ENCODE measurements at regions not wholly inside any gene's neighbourhood (a gene's known extent, or its start where the extent isn't known, plus 50 kb on each side); places are given as distances from the start of the nearest gene placed in this dataset.

DNA sequence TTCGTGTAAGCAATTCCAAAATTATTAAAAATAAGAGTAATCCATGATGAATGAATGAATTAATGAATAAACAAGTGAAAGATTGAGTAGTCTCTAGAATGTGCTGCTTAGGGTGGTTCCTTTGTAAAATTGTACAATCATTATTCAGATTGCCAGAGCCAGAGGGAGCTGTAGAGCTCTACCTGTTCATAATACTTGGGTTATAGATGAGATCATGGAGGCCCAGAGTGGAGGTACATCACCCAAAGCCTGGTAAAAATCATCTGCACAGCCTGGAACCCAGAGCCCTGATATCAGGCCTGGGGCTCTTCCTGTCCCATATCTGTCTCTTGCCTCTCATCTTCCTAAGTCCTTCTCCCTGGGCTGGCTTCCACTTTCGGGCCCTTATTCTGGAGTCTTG is 297.2 kb downstream of the RPLP1 start:
- Histone ChIP-seq H3K4me3 (no peak overlapping the region), H3K27ac (no peak overlapping the region), H3K36me3 (no peaks in the 10 kb centered on the region), H3K4me1 (ENCODE audit: control insufficient read depth in 1 of 2, low read depth in 2 of 2) (no peaks in the 10 kb centered on the region), H3K27me3 (replicated peaks; ENCODE audit: insufficient read depth) (no peaks in the 10 kb centered on the region), H3K9me3 (no peaks in the 10 kb centered on the region)
- DNase-seq (ENCODE audit: low spot score), result no peak
- ATAC-seq (ENCODE audit: insufficient number of reproducible peaks, low FRiP score, low read depth), result no peak
- TF ChIP-seq CTCF (IDR thresholded peaks at IDR 0.05), result no peak

- Histone ChIP-seq H3K27ac (no peak overlapping the region), H3K9me3 (no peaks in the 10 kb centered on the region), H3K27me3 (replicated peaks; ENCODE audit: insufficient read depth) (no peaks in the 10 kb centered on the region), H3K4me1 (ENCODE audit: control insufficient read depth in 1 of 2, low read depth in 2 of 2) (no peaks in the 10 kb centered on the region), H3K36me3 (no peaks in the 10 kb centered on the region), H3K4me3 (no peak overlapping the region)
- ATAC-seq (ENCODE audit: insufficient number of reproducible peaks, low FRiP score, low read depth) (no peak), DNase-seq (ENCODE audit: low spot score) (no peak)
- no peak for TF ChIP-seq CTCF (IDR thresholded peaks at IDR 0.05)
Observed at GRCh38 chr15:69750253-69750652, 297.6 kb downstream of the RPLP1 start.

DNA sequence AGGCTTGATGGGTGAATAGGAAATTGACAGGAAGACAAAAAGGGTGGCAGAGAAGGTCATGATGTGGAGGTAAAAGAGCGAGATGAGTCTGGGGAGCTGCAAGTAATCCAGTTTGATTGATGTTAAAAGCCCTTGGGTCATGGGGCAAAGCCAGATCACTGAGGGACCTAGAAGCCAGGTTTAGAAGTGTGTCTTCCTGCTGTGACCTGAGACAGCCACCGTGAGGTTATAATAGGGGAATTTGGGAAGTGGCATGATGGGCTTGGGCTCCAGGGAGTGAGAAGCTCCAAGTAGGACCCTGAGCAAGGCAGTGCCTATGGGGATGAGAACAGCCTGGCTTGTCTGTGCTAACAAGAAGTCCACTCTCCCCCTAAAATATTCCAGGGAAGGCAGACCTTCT is 298.5 kb downstream of the RPLP1 start:
- no peaks in the 10 kb centered on the region for H3K27me3 ChIP-seq (replicated peaks; ENCODE audit: insufficient read depth)
- no peak for ATAC-seq (ENCODE audit: insufficient number of reproducible peaks, low FRiP score, low read depth)
- H3K4me3 ChIP-seq, result no peak overlapping the region
- H3K9me3 ChIP-seq, result no peaks in the 10 kb centered on the region
- no peak for TF ChIP-seq CTCF (IDR thresholded peaks at IDR 0.05)
- H3K36me3 ChIP-seq, result no peaks in the 10 kb centered on the region
- H3K27ac ChIP-seq, result no peak overlapping the region
- H3K4me1 ChIP-seq (ENCODE audit: control insufficient read depth in 1 of 2, low read depth in 2 of 2), result no peaks in the 10 kb centered on the region
- no peak for DNase-seq (ENCODE audit: low spot score)

DNA sequence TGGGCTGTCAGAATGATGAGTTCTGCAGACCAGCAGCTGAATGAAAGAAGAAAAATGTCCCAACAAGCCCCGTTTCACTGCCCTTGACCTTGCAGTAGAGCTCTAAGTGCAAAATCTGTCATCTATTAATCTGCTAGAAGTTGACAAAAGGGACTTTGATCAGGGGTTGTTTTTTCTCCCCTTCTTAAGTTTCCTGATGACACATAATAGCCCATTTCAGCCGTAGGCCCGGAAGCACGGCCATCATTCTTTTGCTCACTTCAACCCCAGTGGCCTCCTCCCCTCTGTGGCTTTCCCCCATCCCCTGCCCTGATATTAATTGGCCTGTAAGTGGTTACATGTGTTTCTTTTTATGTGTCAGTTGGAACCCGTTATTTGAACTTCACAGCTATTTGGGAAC is 298.9 kb downstream of the RPLP1 start:
- H3K36me3 ChIP-seq, result no peaks in the 10 kb centered on the region
- no peaks in the 10 kb centered on the region for H3K27me3 ChIP-seq (replicated peaks; ENCODE audit: insufficient read depth)
- no peak for DNase-seq (ENCODE audit: low spot score)
- no peak overlapping the region for H3K4me3 ChIP-seq
- no peaks in the 10 kb centered on the region for H3K9me3 ChIP-seq
- TF ChIP-seq CTCF (IDR thresholded peaks at IDR 0.05), result no peak
- H3K4me1 ChIP-seq (ENCODE audit: control insufficient read depth in 1 of 2, low read depth in 2 of 2), result no peaks in the 10 kb centered on the region
- no peak for ATAC-seq (ENCODE audit: insufficient number of reproducible peaks, low FRiP score, low read depth)
- H3K27ac ChIP-seq, result no peak overlapping the region

- no peak for ATAC-seq (ENCODE audit: insufficient number of reproducible peaks, low FRiP score, low read depth)
- Histone ChIP-seq H3K27ac (no peak overlapping the region), H3K4me1 (ENCODE audit: control insufficient read depth in 1 of 2, low read depth in 2 of 2) (no peaks in the 10 kb centered on the region), H3K27me3 (replicated peaks; ENCODE audit: insufficient read depth) (no peaks in the 10 kb centered on the region), H3K36me3 (no peaks in the 10 kb centered on the region), H3K4me3 (no peak overlapping the region), H3K9me3 (no peaks in the 10 kb centered on the region)
- DNase-seq (ENCODE audit: low spot score), result no peak
- TF ChIP-seq CTCF (IDR thresholded peaks at IDR 0.05), result no peak
Observed at GRCh38 chr15:69753867-69754266, 301.2 kb downstream of the RPLP1 start.
